ENCODE measurements at regions not wholly inside any gene's neighbourhood (a gene's known extent, or its start where the extent isn't known, plus 50 kb on each side); places are given as distances from the start of the nearest gene placed in this dataset.

DNA sequence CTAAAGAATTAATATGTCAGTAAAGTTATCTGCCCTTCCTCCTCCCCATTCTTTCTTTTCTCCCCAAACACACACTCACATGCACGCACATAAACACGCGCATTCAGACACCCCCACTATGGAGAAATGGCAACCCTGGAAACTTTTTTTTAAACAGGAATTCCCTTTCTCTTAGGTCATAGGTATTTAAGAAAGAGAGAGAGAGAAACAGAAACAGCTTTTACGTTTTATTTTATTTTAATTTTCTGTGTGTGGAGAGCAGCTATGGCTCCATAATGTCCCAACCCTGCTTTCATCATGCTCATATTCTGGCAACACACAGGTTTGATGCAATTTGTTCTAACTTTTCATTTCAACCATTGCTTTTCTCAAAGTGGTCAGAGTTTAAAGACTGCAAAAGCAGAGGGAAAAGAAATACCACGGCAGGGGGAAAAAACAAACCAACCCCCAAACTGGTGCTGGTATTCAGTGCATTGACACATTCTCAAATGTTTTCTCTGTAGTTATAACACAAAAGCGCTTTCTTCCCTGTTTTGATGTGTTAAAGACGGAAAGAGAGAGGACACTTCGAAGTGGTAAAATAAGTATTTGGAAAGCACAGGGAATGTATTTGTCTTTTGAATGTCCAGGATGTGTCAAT is 126.0 kb upstream of the TMEM161B start:
- DNase-seq, result no peak

DNA sequence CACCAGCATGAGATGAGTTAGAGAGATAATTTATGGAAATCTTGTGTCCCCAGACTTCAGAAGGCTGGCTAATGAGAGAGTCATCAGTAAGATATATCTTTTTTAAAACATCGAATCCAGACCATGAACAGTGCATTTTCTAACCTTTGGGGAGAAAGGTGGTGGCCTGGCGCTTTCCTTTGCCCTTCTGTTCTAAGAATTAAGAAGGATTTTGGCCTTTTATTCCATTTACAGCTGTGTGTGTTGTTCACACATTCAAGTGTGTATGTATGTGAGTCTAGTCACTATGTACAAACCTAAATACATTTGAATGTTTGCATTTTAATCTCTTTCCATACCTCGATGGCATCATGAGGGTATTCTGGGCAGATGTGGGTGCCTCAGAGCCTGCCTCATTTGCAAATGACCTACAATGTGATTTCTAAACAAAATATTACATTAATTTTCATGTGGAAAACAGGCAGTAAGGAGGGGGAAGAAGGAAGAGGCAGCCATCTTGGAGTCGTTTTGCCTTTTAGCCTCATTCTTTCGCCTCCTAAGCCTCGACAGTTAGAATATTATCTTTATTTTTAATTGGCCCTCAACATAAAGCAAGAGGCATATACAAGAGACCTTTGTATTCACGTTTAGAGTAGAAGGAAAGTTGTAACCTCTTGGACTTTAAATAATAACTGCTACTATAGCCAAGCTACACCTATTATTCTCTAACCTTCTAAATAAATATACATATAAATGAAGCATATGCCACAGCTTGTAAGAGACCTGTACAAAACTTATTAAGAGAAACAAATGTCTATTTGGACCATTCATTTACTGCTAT is 125.3 kb upstream of the TMEM161B start:
- DNase-seq, result no peak

DNA sequence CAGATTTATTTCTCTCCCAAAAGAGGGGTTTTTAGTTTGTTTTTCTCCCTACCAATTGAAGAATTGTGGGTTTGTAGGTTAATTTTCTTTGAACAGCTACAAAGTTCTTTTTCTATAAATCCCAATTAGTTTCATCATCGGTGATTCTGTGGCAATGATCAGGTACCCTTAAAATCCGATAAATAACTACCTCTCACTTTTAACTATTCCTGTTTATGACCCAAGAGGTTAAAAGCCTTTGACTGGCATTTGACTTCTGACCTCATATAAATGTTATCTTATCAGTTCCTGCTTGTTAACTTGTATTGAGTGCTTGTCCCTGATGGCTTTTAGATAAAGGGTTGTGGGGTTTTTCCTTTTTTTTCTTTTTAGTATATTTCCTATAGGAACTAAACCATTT is 124.4 kb upstream of the TMEM161B start:
- no peak for DNase-seq

DNA sequence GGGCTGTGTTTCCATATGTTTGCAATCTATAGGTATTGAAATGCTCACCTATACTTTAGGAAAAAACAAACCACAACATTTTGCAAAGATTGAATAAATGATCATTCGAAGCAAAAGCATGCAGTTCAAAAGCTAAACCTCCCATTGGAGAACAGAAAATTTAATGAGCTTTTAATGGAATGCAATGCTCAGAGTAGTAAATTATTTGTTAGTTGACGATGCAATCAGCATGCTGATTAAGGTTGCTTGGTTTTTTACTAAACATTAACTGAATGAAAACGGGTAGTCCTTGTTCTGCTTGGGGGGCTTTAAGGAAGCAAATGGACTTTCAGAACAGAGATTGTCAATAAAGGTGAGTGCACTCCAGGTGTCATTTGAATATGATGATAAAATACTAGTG is 123.3 kb upstream of the TMEM161B start:
- no peak for DNase-seq

DNA sequence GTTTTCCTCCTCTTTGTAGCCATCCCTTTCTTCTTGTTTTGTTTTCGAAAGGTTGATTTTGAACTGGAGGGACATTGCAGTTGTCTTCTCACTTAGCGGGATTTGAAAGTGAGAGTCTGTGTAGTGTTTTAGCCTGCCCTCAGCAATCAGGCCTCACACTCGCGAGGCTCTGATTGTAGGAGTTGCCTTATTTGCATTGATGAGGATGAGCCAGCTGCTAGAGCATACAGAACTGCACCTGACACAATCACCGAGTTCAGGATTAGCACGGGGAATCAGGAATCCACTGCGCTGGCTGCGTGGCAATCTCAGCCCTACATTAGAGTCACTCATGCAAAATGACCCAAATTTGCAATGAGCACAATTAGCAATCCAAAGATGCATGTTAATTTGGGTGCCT is 122.5 kb upstream of the TMEM161B start:
- no peak for DNase-seq

DNA sequence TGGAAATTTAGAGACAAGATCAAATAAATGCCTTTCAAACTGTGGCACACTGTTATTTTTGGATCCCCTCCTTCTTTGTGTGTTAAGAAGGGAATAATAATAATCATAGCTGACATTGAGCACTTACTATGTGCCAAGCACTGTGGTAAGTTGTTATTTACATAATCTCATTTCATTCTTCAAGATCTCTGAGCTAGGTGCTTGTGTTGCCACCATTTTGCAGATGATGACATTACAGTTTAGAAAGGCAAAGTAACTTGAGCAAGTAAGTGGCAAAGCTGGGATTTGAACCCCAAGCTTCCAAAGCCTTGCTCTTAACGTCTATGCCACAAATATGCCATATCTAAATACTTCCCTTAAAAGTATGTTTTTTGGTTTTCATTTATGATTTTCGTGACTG is 121.8 kb upstream of the TMEM161B start:
- no peak for DNase-seq

DNA sequence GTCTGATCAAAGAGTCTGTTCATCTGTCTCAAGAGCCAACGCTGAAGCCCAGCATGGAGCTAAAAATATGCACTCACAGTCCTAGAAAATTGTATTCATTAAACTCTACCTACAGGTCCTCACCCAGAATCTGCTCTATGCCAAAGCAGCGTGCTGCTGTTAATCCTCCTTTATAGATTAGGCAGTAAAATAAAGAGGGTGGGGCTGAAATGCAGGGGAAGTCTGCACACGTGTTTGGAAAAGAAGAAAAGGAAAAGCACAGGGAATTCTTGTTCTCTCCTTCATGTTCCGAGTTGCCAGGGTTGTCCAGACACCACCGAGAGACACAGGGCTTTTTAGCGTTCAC is 121.4 kb upstream of the TMEM161B start:
- no peak for DNase-seq

DNA sequence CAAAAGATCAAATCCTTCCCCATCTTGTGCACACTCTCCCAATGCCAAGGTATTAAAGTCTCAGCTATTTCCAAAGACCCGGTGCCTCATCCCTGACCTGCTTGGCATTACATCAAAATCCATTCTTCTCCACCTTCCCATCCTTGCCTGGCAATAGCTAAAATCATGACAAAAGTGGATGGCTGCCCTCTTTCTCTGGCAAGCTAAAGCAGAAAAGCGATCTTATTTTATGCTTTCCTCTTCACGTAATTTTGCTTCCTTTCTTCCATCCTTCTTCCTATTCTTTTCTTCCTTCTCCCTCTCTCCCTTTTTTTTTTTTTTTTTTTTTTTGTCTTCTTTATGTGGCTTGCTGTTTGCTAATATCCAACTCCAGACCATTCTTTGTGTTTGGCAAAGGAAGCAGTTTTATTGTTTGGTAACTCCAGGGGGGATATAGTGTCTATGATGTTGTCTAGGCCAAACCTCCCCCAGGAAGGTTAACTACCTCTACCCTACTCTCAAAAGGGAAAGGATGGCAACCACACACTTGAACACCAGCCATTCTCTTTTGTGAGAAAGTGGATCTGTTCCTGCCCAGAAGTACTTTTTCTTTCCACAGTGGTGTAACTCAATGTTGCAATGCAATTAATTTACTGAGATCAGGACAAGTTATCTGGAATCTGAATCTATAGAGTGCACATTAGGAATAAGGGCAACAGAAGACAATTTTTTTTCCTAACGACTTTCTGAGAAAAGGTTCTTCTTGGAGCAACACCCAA is 120.9 kb upstream of the TMEM161B start:
- DNase-seq, result no peak

DNA sequence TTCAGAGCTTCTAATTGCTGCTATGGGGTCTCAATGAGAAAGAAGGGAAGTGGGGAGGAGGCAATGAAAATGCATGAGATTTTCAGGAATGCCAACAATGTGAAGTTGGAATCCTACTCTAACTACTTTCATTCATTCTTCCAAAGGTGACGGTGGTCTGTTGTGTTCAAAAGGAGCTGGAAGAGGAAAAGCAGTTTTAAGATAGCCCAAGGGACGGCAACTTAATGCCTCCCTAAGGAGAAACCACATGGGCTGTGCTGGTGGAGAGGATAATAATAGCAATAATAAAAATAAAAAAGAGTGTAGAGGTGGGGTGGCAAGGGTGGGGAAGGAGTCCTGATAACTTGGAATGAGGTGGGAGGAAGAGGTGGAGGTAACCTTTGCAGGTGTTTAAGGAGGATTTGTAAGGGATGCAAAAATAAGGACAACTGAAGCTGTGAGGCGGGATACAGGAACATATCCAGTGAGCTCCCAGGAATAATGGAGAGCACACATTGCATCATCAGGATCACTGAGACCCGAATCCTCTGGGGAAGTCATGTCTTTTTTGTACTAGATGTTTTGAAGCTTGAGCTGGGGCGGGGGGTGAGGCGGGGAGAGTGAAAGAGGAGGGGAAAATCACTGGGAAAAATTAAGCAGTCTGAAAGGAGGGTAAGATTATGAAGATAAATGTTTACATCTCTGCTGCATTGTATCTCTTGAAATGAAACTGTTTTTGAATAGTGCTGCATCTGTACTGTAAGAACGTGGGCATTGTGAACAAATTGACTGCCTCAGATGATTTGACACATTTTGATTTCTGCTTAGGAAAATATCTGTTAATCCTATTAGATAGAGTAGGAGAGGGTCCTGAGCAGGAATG is 120.1 kb upstream of the TMEM161B start:
- no peak for DNase-seq

DNA sequence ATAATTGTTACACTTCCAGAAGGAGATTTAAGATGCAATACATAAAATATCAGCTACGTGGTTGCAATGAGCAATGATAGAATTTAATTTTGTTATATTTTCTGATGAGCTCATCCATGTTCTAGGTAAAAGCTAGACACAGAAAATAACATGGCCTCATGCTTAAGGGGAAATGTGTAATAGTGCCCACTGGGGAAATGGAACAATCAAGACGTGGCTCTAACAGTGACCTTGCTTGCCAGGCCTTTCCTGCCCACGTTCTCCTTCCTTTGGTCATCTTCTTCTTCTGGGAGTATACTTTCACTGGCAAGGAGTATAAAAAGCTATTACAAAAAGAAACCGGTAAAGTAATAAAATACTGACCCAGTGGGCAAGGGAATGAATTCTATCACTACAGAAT is 116.2 kb upstream of the TMEM161B start:
- DNase-seq, result no peak

DNA sequence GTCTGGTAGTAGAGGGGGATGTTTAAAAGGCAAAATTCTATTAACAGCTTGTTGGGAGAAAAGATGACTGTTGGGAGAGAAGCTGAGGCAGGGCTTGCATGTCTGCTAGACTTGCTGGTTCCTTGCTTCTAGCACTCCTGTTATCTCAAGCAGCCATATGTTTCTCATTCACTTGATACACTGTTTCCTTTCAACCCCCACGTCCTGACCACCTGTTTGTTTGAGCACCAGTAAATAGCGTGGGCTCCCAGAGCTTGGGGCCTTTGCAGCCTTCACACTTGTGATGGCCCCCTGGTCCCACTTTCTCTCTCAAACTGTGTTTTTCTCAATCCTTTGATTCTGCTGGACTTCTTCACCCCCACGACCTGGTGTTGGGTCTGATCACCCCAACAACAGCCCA is 111.7 kb upstream of the TMEM161B start:
- no peak for DNase-seq

DNA sequence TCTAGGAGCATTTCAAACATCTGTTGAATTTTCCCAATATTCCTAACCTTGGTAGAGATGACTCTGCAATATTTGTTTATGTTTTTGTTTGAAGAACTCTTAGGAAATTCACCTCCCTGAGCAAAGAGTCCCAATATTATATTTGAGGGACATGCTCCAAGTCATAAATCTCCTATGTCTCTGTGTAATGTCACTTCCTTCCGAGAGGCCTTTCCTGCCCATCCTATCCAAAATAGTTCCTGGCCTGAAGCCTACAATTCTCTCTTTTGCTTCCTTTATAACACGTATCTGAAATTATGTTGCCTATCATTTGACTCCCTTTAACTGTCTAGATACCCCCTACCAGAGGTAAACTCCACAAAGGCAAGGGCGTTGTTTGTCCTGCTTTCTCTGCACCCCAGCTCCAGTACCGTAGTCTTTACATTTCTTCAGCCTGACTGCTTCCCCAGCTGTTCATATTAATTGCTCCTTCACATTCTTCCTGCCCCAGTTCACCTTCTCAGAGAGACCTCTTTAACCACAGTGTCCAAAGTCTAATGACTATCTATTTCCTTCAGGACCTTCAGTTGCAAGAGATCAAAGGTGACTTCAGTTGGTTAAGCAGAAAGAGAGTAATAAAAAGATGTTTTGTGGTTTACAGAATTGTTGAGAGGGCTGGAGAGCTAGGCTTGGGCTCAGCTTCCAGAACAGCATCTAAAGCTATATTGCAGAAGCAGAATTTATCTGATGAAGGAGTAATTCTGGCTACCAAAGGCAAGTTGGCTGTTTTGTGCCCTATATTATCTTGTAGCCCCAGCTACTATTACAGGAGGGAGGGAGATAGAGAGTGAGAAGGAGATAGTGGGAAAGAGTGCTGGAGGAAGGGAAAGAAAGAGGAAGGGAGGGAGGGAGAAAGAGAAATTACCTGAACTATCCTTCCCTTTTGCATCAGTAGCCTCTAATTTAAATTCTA is 109.3 kb upstream of the TMEM161B start:
- DNase-seq, result no peak

DNA sequence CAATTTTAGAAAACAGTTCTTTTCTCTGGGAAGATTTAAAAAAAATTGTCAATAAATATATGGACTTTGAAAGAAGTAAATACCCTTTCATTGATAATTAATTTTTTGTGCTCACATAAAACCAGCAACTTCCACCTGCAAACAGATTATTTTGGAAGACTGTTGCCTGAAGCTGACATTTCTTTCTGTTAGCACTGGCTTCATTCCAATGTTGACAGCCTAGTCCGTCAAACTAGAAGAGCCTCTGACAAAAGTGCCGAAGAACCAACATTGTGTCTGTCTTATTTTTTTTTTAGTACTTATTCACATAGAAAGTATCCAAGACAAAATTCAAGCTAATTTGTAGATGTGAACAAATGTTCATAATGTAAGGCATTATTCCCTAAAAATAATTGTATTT is 108.6 kb upstream of the TMEM161B start:
- DNase-seq, result no peak

DNA sequence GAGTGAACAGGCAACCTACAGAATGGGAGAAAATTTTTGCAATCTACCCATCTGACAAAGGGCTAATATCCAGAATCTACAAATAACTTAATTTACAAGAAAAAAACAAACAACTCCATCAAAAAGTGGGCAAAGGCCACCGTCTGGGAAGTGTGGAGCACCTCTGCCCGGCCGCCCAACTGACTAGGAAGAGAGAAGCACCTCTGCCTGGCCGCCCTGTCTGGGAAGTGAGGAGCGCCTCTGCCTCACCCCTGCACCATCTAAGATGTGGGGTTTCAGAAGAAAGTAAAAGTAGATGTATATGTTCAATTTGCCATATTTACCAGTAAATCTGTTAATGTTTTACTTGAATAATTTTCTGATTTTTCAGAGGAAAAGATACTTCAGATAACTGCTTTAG is 108.1 kb upstream of the TMEM161B start:
- no peak for DNase-seq

DNA sequence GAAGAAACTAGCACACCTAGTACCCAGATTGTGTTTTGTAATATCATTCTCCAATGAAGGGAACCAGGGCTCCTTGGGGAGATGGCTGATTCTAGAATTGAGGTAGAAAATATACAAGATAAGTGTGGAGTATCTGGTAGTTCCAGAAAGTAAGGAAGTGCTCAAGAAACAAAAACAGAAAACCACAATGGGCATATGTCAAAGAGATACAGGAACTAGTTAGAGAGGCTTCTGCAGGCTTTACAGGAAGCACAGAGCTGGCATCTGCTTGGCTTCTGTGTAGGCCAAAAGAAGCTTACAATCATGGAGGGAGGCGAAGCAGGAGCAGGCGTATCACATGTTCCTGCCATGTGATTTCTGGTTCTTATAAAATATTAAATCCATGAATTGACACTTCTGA is 105.7 kb upstream of the TMEM161B start:
- DNase-seq, result no peak

DNA sequence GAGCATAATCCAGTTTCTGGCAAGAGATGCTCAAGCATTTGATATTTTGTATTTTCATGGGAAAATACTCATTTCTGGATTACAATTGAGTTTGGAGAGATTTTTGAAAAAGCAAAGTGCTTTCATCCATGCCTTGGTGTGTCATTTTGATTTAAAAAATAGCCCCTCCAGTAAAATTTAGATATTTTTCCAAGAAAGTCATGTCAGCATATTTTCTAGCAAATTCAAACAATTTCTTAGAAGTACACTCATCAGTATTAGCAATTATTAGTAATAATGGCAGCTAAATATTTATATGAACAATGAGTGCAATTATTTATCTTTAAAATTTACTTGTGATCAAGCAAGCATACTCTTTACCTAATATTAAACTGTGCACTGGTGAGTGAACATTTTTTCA is 102.2 kb upstream of the TMEM161B start:
- no peak for DNase-seq

DNA sequence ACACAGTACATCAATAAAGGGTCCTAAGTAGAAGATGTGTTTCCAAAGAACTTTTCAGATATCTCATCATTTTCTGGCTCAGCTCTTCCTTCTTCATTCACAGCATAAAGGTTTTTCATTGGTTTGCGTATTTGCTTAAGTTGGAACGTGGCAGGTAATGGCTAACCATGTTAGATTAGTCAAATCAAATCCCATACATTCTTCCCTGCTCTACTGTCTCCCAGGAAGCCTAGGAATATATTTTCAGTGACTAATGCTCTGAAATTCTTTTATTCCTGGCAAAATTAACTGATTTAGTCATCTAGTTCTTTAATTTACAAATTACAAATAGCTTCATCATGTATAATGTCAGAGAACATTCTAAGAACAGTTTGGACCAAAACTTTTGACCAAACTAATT is 99.6 kb upstream of the TMEM161B start:
- DNase-seq, result no peak

DNA sequence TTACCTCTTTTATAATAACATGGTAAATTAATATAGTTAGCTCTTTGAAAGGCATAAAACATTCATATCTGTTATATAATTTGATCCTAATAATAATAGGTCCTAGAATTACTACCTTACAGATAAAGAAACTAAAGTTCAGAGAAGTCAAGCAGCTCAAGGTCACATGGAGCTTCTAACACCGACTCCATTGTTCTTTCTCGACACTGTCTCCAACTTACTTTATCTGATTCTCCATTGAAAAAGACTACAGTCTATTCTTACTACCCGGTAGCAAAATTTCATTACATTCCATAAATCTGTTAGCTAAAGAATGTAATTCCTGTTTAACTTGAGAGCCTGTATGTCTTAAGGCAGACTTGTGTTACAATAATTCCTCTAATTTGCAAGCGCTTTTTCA is 96.3 kb upstream of the TMEM161B start:
- no peak for DNase-seq

DNA sequence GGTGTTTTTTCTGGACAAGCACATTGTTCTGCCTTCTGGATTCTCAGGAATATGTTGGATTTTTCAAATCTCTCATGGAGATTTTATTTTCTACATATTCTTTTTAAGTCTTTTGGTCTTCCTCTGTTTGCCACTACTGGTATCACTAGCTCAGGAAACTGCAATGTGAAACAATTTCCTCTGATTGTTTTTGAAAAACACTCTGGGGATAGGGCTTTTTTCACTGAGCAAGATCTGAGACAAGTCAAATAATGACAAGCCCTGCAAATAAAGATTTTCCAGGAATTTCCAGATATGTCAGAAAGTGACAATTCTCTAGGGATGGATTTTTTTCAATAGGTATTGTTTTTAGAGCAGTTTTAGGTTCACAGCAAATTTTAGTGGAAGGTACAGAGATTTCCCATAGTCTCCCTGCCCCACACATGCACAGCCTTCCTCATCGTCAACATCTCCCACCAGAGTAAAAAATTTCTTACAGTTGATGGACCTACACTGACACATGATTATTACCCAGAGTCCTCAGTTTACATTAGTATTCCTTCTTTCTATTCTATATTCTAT is 86.9 kb upstream of the TMEM161B start:
- no peak for DNase-seq

DNA sequence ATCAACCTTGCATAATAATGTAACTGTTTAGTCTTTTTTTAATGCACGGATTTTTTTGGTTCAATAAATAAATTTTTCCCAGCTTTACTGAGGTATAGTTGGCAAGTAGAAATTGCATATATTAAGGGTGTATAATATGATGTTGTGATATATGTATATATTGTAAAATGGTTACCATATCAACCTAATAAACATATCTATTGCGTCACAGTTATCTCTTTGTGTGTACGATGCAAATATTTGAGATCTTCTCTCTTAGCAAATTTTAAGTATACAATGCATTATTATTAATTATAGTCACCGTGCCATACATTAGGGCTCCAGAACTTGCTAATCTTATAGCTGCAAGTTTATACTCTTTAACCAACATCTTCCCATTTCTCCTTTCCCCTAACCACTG is 57.2 kb upstream of the TMEM161B start:
- no peak for DNase-seq

DNA sequence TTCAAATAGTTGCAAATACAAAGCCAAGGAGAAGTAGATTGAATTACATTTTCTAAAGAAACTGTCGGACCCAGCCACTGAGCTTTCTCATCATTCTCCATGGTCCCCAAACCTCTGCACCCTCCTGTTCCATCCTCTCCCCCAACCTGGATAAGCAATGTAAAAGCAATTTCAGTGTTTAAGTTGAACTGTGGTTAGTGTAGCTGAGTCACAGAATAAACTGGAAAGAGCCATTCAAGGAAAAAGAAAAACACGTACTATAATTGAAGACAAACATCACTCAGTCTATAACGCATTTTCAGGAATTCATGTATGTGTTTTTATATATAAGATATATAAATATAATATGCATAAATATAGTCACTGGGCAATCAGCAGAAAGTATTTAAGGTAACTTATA is 54.1 kb upstream of the TMEM161B start:
- DNase-seq, result no peak
